HG03064 (cell line): ENCODE measurements at regions not wholly inside any gene's neighbourhood (a gene's known extent, or its start where the extent isn't known, plus 50 kb on each side); places are given as distances from the start of the nearest gene placed in this dataset.
"Not testable (repeated sequence)": the region's sequence is repeated elsewhere in the genome, so short reads cannot be mapped to it uniquely, and the experiment has no call there.

Source experiments
- ATAC-seq: cut with Tn5 transposase; IDR thresholded peaks from one replicate; pipeline ENCODE4 v1.9.1; 2021; ENCODE audit warnings: low read depth; ENCODE audit not compliant: unreplicated experiment

- ATAC-seq = no peak
Measured at GRCh38 chr10:63773962-63774361, 252.8 kb downstream of the REEP3 start.

GRCh38 chr10:63780101-63780500 is 258.9 kb downstream of the REEP3 start:
- ATAC-seq = no peak

GRCh38 chr10:63781226-63781625 is 260.0 kb downstream of the REEP3 start:
- no peak for ATAC-seq

GRCh38 chr10:63783882-63784281 is 262.7 kb downstream of the REEP3 start:
- ATAC-seq = no peak

- no peak for ATAC-seq
Measured at GRCh38 chr10:63788152-63788821, 267.1 kb downstream of the REEP3 start.

GRCh38 chr10:63795094-63795860 is 274.1 kb downstream of the REEP3 start:
- no peak for ATAC-seq

GRCh38 chr10:63798599-63799498 is 277.6 kb downstream of the REEP3 start:
- no peak for ATAC-seq

GRCh38 chr10:63799521-63800300 is 278.5 kb downstream of the REEP3 start:
- ATAC-seq = no peak

GRCh38 chr10:63801166-63801565 is 280.0 kb downstream of the REEP3 start:
- ATAC-seq = no peak

GRCh38 chr10:63806330-63806729 is 285.1 kb downstream of the REEP3 start:
- ATAC-seq = no peak

GRCh38 chr10:63812501-63812900 is 291.3 kb downstream of the REEP3 start:
- no peak for ATAC-seq

- ATAC-seq = no peak
Measured at GRCh38 chr10:63819753-63820329, 298.6 kb downstream of the REEP3 start.

GRCh38 chr10:63822496-63822895 is 301.3 kb downstream of the REEP3 start:
- ATAC-seq = no peak

GRCh38 chr10:63825111-63825510 is 303.9 kb downstream of the REEP3 start:
- ATAC-seq = no peak

GRCh38 chr10:63825766-63826165 is 304.6 kb downstream of the REEP3 start:
- no peak for ATAC-seq

- ATAC-seq = not testable (repeated sequence)
Measured at GRCh38 chr10:63827018-63827417, 305.8 kb downstream of the REEP3 start.

- ATAC-seq = no peak
Measured at GRCh38 chr10:63829020-63829419, 307.8 kb downstream of the REEP3 start.

GRCh38 chr10:63829573-63830149 is 308.5 kb downstream of the REEP3 start:
- ATAC-seq = no peak

- ATAC-seq = no peak
Measured at GRCh38 chr10:63832686-63833085, 311.5 kb downstream of the REEP3 start.
